ENCODE measurements at regions not wholly inside any gene's neighbourhood (a gene's known extent, or its start where the extent isn't known, plus 50 kb on each side); places are given as distances from the start of the nearest gene placed in this dataset.

- POLR2A ChIA-PET, result no interaction called here
- Mint-ChIP-seq H3K27ac (no peak overlapping the region), H3K9me3 (no peaks in the 10 kb centered on the region), H3K27me3 (no peaks in the 10 kb centered on the region), H3K4me1 (no peaks in the 10 kb centered on the region), H3K36me3 (ENCODE audit: low read depth) (no peaks in the 10 kb centered on the region), H3K4me3 (no peak overlapping the region)
- ATAC-seq (ENCODE audit: low read depth) (no peak), DNase-seq (no peak)
- intact Hi-C loops (cut with micrococcal nuclease), result no loop called here
- no peak for TF ChIP-seq CTCF (IDR thresholded peaks at IDR 0.05)
- CTCF ChIA-PET, result no interaction called here
Observed at GRCh38 chr20:60586269-60587050, 628.2 kb downstream of the CDH26 start.

GRCh38 chr20:60587986-60588385, 629.8 kb downstream of the CDH26 start:
- no peak for ATAC-seq (ENCODE audit: low read depth)
- H3K36me3 Mint-ChIP-seq (ENCODE audit: low read depth), result no peaks in the 10 kb centered on the region
- no peak overlapping the region for H3K4me3 Mint-ChIP-seq
- intact Hi-C loops (cut with micrococcal nuclease), result no loop called here
- H3K27me3 Mint-ChIP-seq, result no peaks in the 10 kb centered on the region
- no peaks in the 10 kb centered on the region for H3K9me3 Mint-ChIP-seq
- H3K27ac Mint-ChIP-seq, result no peak overlapping the region
- DNase-seq, result no peak
- ChIA-PET POLR2A (no interaction called here), CTCF (no interaction called here)
- H3K4me1 Mint-ChIP-seq, result no peaks in the 10 kb centered on the region
- no peak for TF ChIP-seq CTCF (IDR thresholded peaks at IDR 0.05)

GRCh38 chr20:60589623-60590022, 631.4 kb downstream of the CDH26 start:
- POLR2A ChIA-PET, result no interaction called here
- H3K36me3 Mint-ChIP-seq (ENCODE audit: low read depth), result no peaks in the 10 kb centered on the region
- ATAC-seq (ENCODE audit: low read depth) (no peak), DNase-seq (no peak)
- no peak overlapping the region for H3K27ac Mint-ChIP-seq
- no peaks in the 10 kb centered on the region for H3K27me3 Mint-ChIP-seq
- intact Hi-C loops (cut with micrococcal nuclease), result no loop called here
- H3K9me3 Mint-ChIP-seq, result no peaks in the 10 kb centered on the region
- H3K4me3 Mint-ChIP-seq, result no peak overlapping the region
- CTCF ChIA-PET, result no interaction called here
- H3K4me1 Mint-ChIP-seq, result no peaks in the 10 kb centered on the region
- TF ChIP-seq CTCF (IDR thresholded peaks at IDR 0.05), result no peak

GRCh38 chr20:60591172-60591799, 633.1 kb downstream of the CDH26 start:
- TF ChIP-seq CTCF (IDR thresholded peaks at IDR 0.05), result no peak

GRCh38 chr20:60598528-60598927, 640.3 kb downstream of the CDH26 start:
- no peak for ATAC-seq (ENCODE audit: low read depth)
- ChIA-PET CTCF (no interaction called here), POLR2A (no interaction called here)
- intact Hi-C loops (cut with micrococcal nuclease), result no loop called here
- Mint-ChIP-seq H3K27me3 (no peaks in the 10 kb centered on the region), H3K27ac (no peak overlapping the region), H3K4me1 (no peaks in the 10 kb centered on the region), H3K4me3 (no peak overlapping the region), H3K9me3 (peaks cover 4% of the 10 kb centered on the region), H3K36me3 (ENCODE audit: low read depth) (no peaks in the 10 kb centered on the region)
- DNase-seq, result no peak
- TF ChIP-seq CTCF (IDR thresholded peaks at IDR 0.05), result no peak

More at GRCh38 chr20:60591172-60591799, 633.1 kb downstream of the CDH26 start:
- intact Hi-C loops (cut with micrococcal nuclease), result no loop called here
- Mint-ChIP-seq H3K4me3 (no peak overlapping the region), H3K27ac (no peak overlapping the region), H3K4me1 (no peaks in the 10 kb centered on the region), H3K36me3 (ENCODE audit: low read depth) (no peaks in the 10 kb centered on the region), H3K9me3 (no peaks in the 10 kb centered on the region), H3K27me3 (no peaks in the 10 kb centered on the region)
- ChIA-PET POLR2A (no interaction called here), CTCF (no interaction called here)
- DNase-seq (no peak), ATAC-seq (ENCODE audit: low read depth) (no peak)

All from activated B cell treated with CpG ODN at 0.5 μM for 24 hours (primary cell).